Neuronal stem cell (in vitro differentiated cells): ENCODE measurements at regions not wholly inside any gene's neighbourhood (a gene's known extent, or its start where the extent isn't known, plus 50 kb on each side); places are given as distances from the start of the nearest gene placed in this dataset.

Experiments used
- DNase-seq: peaks from one replicate; pipeline ENCODE4 v3.0.0-alpha.2; 2013; ENCODE audit warnings: low spot score
- H2AFZ ChIP-seq: one replicate; pipeline ENCODE4 v1.6.1; 2013; ENCODE audit warnings: mild to moderate bottlenecking, low read length, inconsistent platforms
- H2AK5ac ChIP-seq: 2 replicates; pipeline ENCODE4 v1.6.1; 2013; ENCODE audit warnings: low read depth, mild to moderate bottlenecking, inconsistent platforms, low read length, moderate library complexity, mixed read lengths
- H2BK120ac ChIP-seq: 2 replicates; pipeline ENCODE4 v1.6.1; 2013; ENCODE audit warnings: low read depth, mild to moderate bottlenecking, inconsistent platforms, low read length, moderate library complexity, mixed read lengths
- H2BK12ac ChIP-seq: one replicate; pipeline ENCODE4 v1.6.1; 2013; ENCODE audit warnings: low read length, inconsistent platforms
- H2BK15ac ChIP-seq: 2 replicates; pipeline ENCODE4 v1.6.1; 2013; ENCODE audit warnings: mild to moderate bottlenecking, low read length, inconsistent platforms, mixed read lengths
- H2BK5ac ChIP-seq: one replicate; pipeline ENCODE4 v1.6.1; 2013; ENCODE audit warnings: inconsistent platforms, mild to moderate bottlenecking, low read length, moderate library complexity
- H3K14ac ChIP-seq: one replicate; pipeline ENCODE4 v1.6.1; 2013; ENCODE audit warnings: low read length, inconsistent platforms
- H3K18ac ChIP-seq: 2 replicates; pipeline ENCODE4 v1.6.1; 2013; ENCODE audit warnings: low read length, inconsistent platforms
- H3K23ac ChIP-seq: 2 replicates; pipeline ENCODE4 v1.6.1; 2013; ENCODE audit warnings: low read depth, mild to moderate bottlenecking, mixed read lengths, low read length, inconsistent platforms; ENCODE audit not compliant: poor library complexity
- H3K27ac ChIP-seq: replicated peaks from 3 replicates; pipeline ENCODE4 v1.5.1; 2013; ENCODE audit warnings: low read length, inconsistent platforms
- H3K27me3 ChIP-seq, 3 experiments: 2 replicates each; pipeline ENCODE4 v1.6.1; 2013; ENCODE audit warnings: low read length in 3 of 3, mild to moderate bottlenecking in 2 of 3, inconsistent platforms in 1 of 3, low read depth in 1 of 3, mixed read lengths in 1 of 3, moderate library complexity in 1 of 3; ENCODE audit not compliant: control insufficient read depth in 3 of 3, insufficient read depth in 3 of 3
- H3K36me3 ChIP-seq, 2 donors: replicated peaks in 1 of 2; 2 replicates each; pipeline ENCODE4 v1.6.1; 2013; ENCODE audit warnings: low read length in 2 of 2; ENCODE audit not compliant: control insufficient read depth in 2 of 2, insufficient read depth in 2 of 2
- H3K4ac ChIP-seq: 2 replicates; pipeline ENCODE4 v1.6.1; 2013; ENCODE audit warnings: inconsistent platforms, mild to moderate bottlenecking, low read length, moderate library complexity
- H3K4me1 ChIP-seq, 2 donors: 1 replicate in 1 of 2; 2 replicates in 1 of 2; pipeline ENCODE4 v1.6.1; 2013; ENCODE audit warnings: low read length in 2 of 2, low read depth in 1 of 2; ENCODE audit not compliant: control insufficient read depth in 2 of 2, insufficient read depth in 1 of 2
- H3K4me2 ChIP-seq: one replicate; pipeline ENCODE4 v1.6.1; 2013; ENCODE audit warnings: mild to moderate bottlenecking, low read length, inconsistent platforms; ENCODE audit not compliant: insufficient read depth, poor library complexity, severe bottlenecking
- H3K4me3 ChIP-seq, 2 donors: 2 replicates each; pipeline ENCODE4 v1.5.1; 2013; ENCODE audit warnings: low read length in 2 of 2, mild to moderate bottlenecking in 2 of 2, inconsistent platforms in 1 of 2, moderate library complexity in 1 of 2
- H3K79me1 ChIP-seq: one replicate; pipeline ENCODE4 v1.6.1; 2013; ENCODE audit warnings: low read depth, mild to moderate bottlenecking, inconsistent platforms, low read length, moderate library complexity
- H3K9ac ChIP-seq: one replicate; pipeline ENCODE4 v1.6.1; 2013; ENCODE audit warnings: mild to moderate bottlenecking, low read depth, low read length, inconsistent platforms; ENCODE audit not compliant: poor library complexity
- H3K9me3 ChIP-seq, 2 donors: replicated peaks in 1 of 2; 2 replicates each; pipeline versions ENCODE3 to v1.6.1; 2013; ENCODE audit warnings: low read length in 2 of 2, mild to moderate bottlenecking in 2 of 2, inconsistent platforms in 1 of 2, low read depth in 1 of 2, mixed read lengths in 1 of 2, moderate library complexity in 1 of 2; ENCODE audit not compliant: control insufficient read depth in 2 of 2, insufficient read depth in 1 of 2
- H4K8ac ChIP-seq: one replicate; pipeline ENCODE4 v1.6.1; 2013; ENCODE audit warnings: low read depth, mild to moderate bottlenecking, inconsistent platforms, low read length, moderate library complexity
- H4K91ac ChIP-seq: one replicate; pipeline ENCODE4 v1.6.1; 2013; ENCODE audit warnings: low read length, low read depth, mild to moderate bottlenecking, inconsistent platforms; ENCODE audit not compliant: poor library complexity
- WGBS, 2 donors: extraction: QIAGEN DNeasy Blood & Tissue Kit; methylation state at CpG; one replicate each; pipeline ENCODE4 v1.1.7; 2013; ENCODE audit warnings: missing lambda C conversion rate in 2 of 2, mixed read lengths in 1 of 2; ENCODE audit not compliant: insufficient read length in 2 of 2, insufficient replicate concordance in 1 of 2; ENCODE audit errors: extremely low coverage in 2 of 2; 5-methylcytosine and 5-hydroxymethylcytosine counted together

GRCh38 chr17:51430591-51430990, 170.2 kb downstream of the UTP18 start:
- no peak overlapping the region for H4K8ac ChIP-seq
- no peak overlapping the region for H2AK5ac ChIP-seq
- H3K4ac ChIP-seq, result no peak overlapping the region
- peaks cover 0 to 8% of the 10 kb centered on the region in 2 donors for H3K9me3 ChIP-seq
- no peak overlapping the region for H3K18ac ChIP-seq
- H2AFZ ChIP-seq, result no peak overlapping the region
- no peak overlapping the region for H3K4me2 ChIP-seq
- DNase-seq, result no peak
- H2BK12ac ChIP-seq, result no peak overlapping the region
- H4K91ac ChIP-seq, result no peak overlapping the region
- no peak overlapping the region for H2BK120ac ChIP-seq
- H3K23ac ChIP-seq, result no peak overlapping the region
- no peak overlapping the region for H3K9ac ChIP-seq
- H3K79me1 ChIP-seq, result no peaks in the 10 kb centered on the region
- no CpG with 5 or more reads among the region's 5 CpGs for WGBS, 2 donors
- peaks cover 0 to 2% of the 10 kb centered on the region in 2 donors for H3K36me3 ChIP-seq
- no peak overlapping the region for H3K4me3 ChIP-seq
- H3K27ac ChIP-seq, result no peak overlapping the region
- no peak overlapping the region for H2BK15ac ChIP-seq
- H3K4me1 ChIP-seq, result no peaks in the 10 kb centered on the region
- H3K14ac ChIP-seq, result no peak overlapping the region
- H3K27me3 ChIP-seq, result no peaks in the 10 kb centered on the region
- no peak overlapping the region for H2BK5ac ChIP-seq

- H3K14ac ChIP-seq, result no peak overlapping the region
- no peak overlapping the region for H2AFZ ChIP-seq
- H4K8ac ChIP-seq, result no peak overlapping the region
- no peak overlapping the region for H2BK120ac ChIP-seq
- no peak overlapping the region for H3K9ac ChIP-seq
- peaks cover 0 to 2% of the 10 kb centered on the region in 2 donors for H3K36me3 ChIP-seq
- H3K4me2 ChIP-seq, result no peak overlapping the region
- H2BK15ac ChIP-seq, result no peak overlapping the region
- H2BK12ac ChIP-seq, result no peak overlapping the region
- H2AK5ac ChIP-seq, result no peak overlapping the region
- no peak overlapping the region for H2BK5ac ChIP-seq
- no peak overlapping the region for H3K4me3 ChIP-seq
- no peak overlapping the region for H3K23ac ChIP-seq
- no peak overlapping the region for H3K18ac ChIP-seq
- H3K27ac ChIP-seq, result no peak overlapping the region
- H3K79me1 ChIP-seq, result no peaks in the 10 kb centered on the region
- H3K4ac ChIP-seq, result no peak overlapping the region
- DNase-seq, result no peak
- H4K91ac ChIP-seq, result no peak overlapping the region
- 100% methylated on average over 3 of the region's 7 CpGs; no CpG with 5 or more reads in 1 of the 2 donors for WGBS, 2 donors
- no peaks in the 10 kb centered on the region for H3K27me3 ChIP-seq
- peaks cover 2 to 5% of the 10 kb centered on the region in 2 donors for H3K4me1 ChIP-seq
- H3K9me3 ChIP-seq, result peaks cover 0 to 10% of the 10 kb centered on the region in 2 donors
Measured at GRCh38 chr17:51434434-51435170, 174.3 kb downstream of the UTP18 start.

- no peak for DNase-seq
- no peak overlapping the region for H2BK120ac ChIP-seq
- H3K4me2 ChIP-seq, result no peak overlapping the region
- no CpG with 5 or more reads among the region's 3 CpGs for whole genome bisulfite sequencing, 2 donors
- H2BK12ac ChIP-seq, result no peak overlapping the region
- peaks cover 0 to 2% of the 10 kb centered on the region in 2 donors for H3K36me3 ChIP-seq
- no peak overlapping the region for H3K9ac ChIP-seq
- H3K9me3 ChIP-seq, result peaks cover 0 to 9% of the 10 kb centered on the region in 2 donors
- H3K14ac ChIP-seq, result no peak overlapping the region
- no peak overlapping the region for H3K23ac ChIP-seq
- H4K91ac ChIP-seq, result no peak overlapping the region
- no peak overlapping the region for H2AFZ ChIP-seq
- no peaks in the 10 kb centered on the region for H3K27me3 ChIP-seq
- no peak overlapping the region for H3K18ac ChIP-seq
- H3K79me1 ChIP-seq, result no peaks in the 10 kb centered on the region
- H3K4me3 ChIP-seq, result no peak overlapping the region
- no peak overlapping the region for H2BK5ac ChIP-seq
- no peak overlapping the region for H3K27ac ChIP-seq
- H2BK15ac ChIP-seq, result no peak overlapping the region
- H3K4ac ChIP-seq, result no peak overlapping the region
- H4K8ac ChIP-seq, result no peak overlapping the region
- H2AK5ac ChIP-seq, result no peak overlapping the region
- H3K4me1 ChIP-seq, result peaks cover 4 to 8% of the 10 kb centered on the region in 2 donors
Measured at GRCh38 chr17:51435171-51435552, 174.8 kb downstream of the UTP18 start.

DNA sequence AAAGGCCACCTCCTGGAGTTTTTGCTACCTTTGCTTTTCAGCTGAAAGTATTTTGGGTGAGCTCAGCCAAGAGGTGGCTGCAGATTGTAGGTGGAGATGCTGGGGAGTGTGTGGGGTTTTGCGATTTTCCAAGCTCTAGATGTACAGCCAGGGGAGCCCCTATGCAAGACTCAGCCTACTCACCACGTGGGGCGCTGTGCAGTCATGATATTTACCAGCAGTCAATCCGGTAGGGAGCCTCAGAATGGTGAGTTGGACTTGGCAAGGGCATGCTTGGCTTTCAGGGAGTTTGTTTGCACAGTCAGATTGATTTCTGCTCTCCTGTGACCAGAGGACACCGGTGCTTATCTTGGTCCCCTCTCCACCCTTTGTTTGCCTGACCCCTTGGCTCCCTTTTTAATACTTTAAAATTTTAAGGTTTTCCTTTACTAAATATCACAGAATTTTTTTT, 175.3 kb downstream of the UTP18 start:
- Histone ChIP-seq H3K4ac (no peak overlapping the region), H2BK5ac (no peak overlapping the region), H3K23ac (no peak overlapping the region), H3K79me1 (no peaks in the 10 kb centered on the region), H3K9me3 (peaks cover 0 to 7% of the 10 kb centered on the region in 2 donors), H3K4me2 (no peak overlapping the region), H3K4me1 (peaks cover 4 to 8% of the 10 kb centered on the region in 2 donors), H2AFZ (no peak overlapping the region), H3K27ac (no peak overlapping the region), H3K18ac (no peak overlapping the region), H3K27me3 (no peaks in the 10 kb centered on the region), H4K8ac (no peak overlapping the region), H3K4me3 (no peak overlapping the region), H3K9ac (no peak overlapping the region), H3K36me3 (peaks cover 0 to under 1% of the 10 kb centered on the region in 2 donors), H4K91ac (no peak overlapping the region), H2BK120ac (no peak overlapping the region), H2BK12ac (no peak overlapping the region), H2BK15ac (no peak overlapping the region), H3K14ac (no peak overlapping the region), H2AK5ac (no peak overlapping the region)
- WGBS, 2 donors, result no CpG with 5 or more reads among the region's 5 CpGs
- peak; percentile 21 for DNase-seq
